B cell (primary cell): ENCODE measurements at regions not wholly inside any gene's neighbourhood (a gene's known extent, or its start where the extent isn't known, plus 50 kb on each side); places are given as distances from the start of the nearest gene placed in this dataset.

ENCODE experiments used
- ATAC-seq: fragments of 200-7000 bp; cut with Tn5 transposase; one replicate; pipeline ENCODE4 v1.10.0; 2021; ENCODE audit warnings: low read depth, mild to moderate bottlenecking, moderate number of reproducible peaks, moderate library complexity
- CTCF ChIA-PET: fragments of 350-600 bp; sonication (Branson Sonifier 250); formaldehyde crosslinking; loops from one replicate; lab custom pipeline; 2021; ENCODE audit warnings: antibody characterized with exemption, inconsistent platforms; lab: Charles Lee
- POLR2A ChIA-PET: fragments of 350-600 bp; sonication (Branson Sonifier 250); formaldehyde crosslinking; loops from one replicate; lab custom pipeline; 2021; ENCODE audit warnings: antibody characterized with exemption; lab: Charles Lee
- DNase-seq: peaks from one replicate; pipeline ENCODE4 v3.0.0; 2013
- H2AFZ ChIP-seq: 2 replicates; pipeline ENCODE4 v1.6.1; 2012; ENCODE audit warnings: mild to moderate bottlenecking, low read depth, low read length; ENCODE audit not compliant: insufficient read depth, poor library complexity, severe bottlenecking
- H3K27ac ChIP-seq, 2 donors: 1 replicate in 1 of 2; 2 replicates in 1 of 2; pipeline ENCODE4 v1.5.1; 2012 to 2013; ENCODE audit warnings: low read length in 2 of 2, mild to moderate bottlenecking in 2 of 2, moderate library complexity in 1 of 2
- H3K27me3 ChIP-seq, 4 experiments: fragments of 200-600 bp in 1 of 4; sonication (generic) in 1 of 4; replicated peaks in 1 of 4; 1 replicate in 2 of 4; 2 replicates in 2 of 4; pipeline versions ENCODE4 v1.6.1 to v1.7.0; 2013 to 2016; ENCODE audit warnings: low read length in 3 of 4, mild to moderate bottlenecking in 2 of 4, mixed read lengths in 1 of 4, moderate library complexity in 1 of 4; ENCODE audit not compliant: insufficient read depth in 4 of 4, control insufficient read depth in 3 of 4; ENCODE audit errors: control extremely low read depth in 1 of 4
- H3K36me3 ChIP-seq, 2 experiments: replicated peaks in 1 of 2; 1 replicate in 1 of 2; 2 replicates in 1 of 2; pipeline versions ENCODE4 v1.6.1 to v1.7.1; 2013; ENCODE audit warnings: low read length in 1 of 2; ENCODE audit not compliant: insufficient read depth in 2 of 2, control insufficient read depth in 1 of 2; ENCODE audit errors: control extremely low read depth in 1 of 2, extremely low read depth in 1 of 2
- H3K4me1 ChIP-seq, 2 donors: fragments of 200-600 bp in 1 of 2; sonication (generic) in 1 of 2; 1 replicate in 1 of 2; 2 replicates in 1 of 2; pipeline versions ENCODE4 v1.5.1 to v1.6.1; 2013 to 2017; ENCODE audit warnings: low read length in 2 of 2; ENCODE audit not compliant: control insufficient read depth in 2 of 2, insufficient read depth in 2 of 2
- H3K4me2 ChIP-seq: replicated peaks from 2 replicates; pipeline ENCODE3; 2012; ENCODE audit warnings: mild to moderate bottlenecking, low read depth, low read length; ENCODE audit not compliant: poor library complexity, severe bottlenecking
- H3K4me3 ChIP-seq, 5 experiments: fragments of 200-600 bp in 1 of 5; sonication (generic) in 1 of 5; 1 replicate in 3 of 5; 2 replicates in 2 of 5; pipeline versions ENCODE4 v1.5.1 to v1.7.0; 2011 to 2016; ENCODE audit warnings: low read length in 4 of 5, mild to moderate bottlenecking in 4 of 5, low read depth in 2 of 5, control low read depth in 1 of 5, moderate library complexity in 1 of 5; ENCODE audit not compliant: insufficient read depth in 1 of 5; ENCODE audit errors: control extremely low read depth in 1 of 5, extremely low read depth in 1 of 5
- H3K79me2 ChIP-seq: fragments of 200-600 bp; sonication (generic); one replicate; pipeline ENCODE4 v1.6.0; 2016; ENCODE audit warnings: low read length; ENCODE audit not compliant: control insufficient read depth, insufficient read depth
- H3K9ac ChIP-seq: fragments of 200-600 bp; sonication (generic); 2 replicates; pipeline ENCODE4 v1.6.1; 2017; ENCODE audit warnings: mild to moderate bottlenecking, low read length, moderate library complexity
- H3K9me3 ChIP-seq, 3 donors: one replicate each; pipeline versions ENCODE4 v1.6.1 to v1.7.1; 2013; ENCODE audit warnings: low read length in 2 of 3; ENCODE audit not compliant: control insufficient read depth in 2 of 3, insufficient read depth in 1 of 3; ENCODE audit errors: control extremely low read depth in 1 of 3
- H4K20me1 ChIP-seq: 2 replicates; pipeline ENCODE4 v1.6.0; 2012; ENCODE audit warnings: mild to moderate bottlenecking, low read length; ENCODE audit not compliant: insufficient read depth, control insufficient read depth, poor library complexity, severe bottlenecking
- H3K27ac Mint-ChIP-seq: one replicate; pipeline ENCODE4 v1.8.0; 2021; ENCODE audit warnings: mixed read lengths
- H3K27me3 Mint-ChIP-seq: one replicate; pipeline ENCODE4 v1.8.0; 2021; ENCODE audit warnings: mixed read lengths
- H3K4me1 Mint-ChIP-seq: one replicate; pipeline ENCODE4 v1.8.0; 2021; ENCODE audit warnings: mixed read lengths
- H3K4me3 Mint-ChIP-seq: one replicate; pipeline ENCODE4 v1.8.0; 2021; ENCODE audit warnings: mixed read lengths
- H3K9me3 Mint-ChIP-seq: one replicate; pipeline ENCODE4 v1.8.0; 2022; ENCODE audit warnings: mixed read lengths; ENCODE audit not compliant: insufficient read depth
- EZH2 ChIP-seq: IDR thresholded peaks from 2 replicates; pipeline ENCODE4 v1.6.1; 2012; ENCODE audit warnings: borderline replicate concordance, low read depth, mild to moderate bottlenecking, moderate library complexity, low read length; ENCODE audit not compliant: insufficient read depth, poor library complexity, severe bottlenecking
- WGBS: methylation state at CpG from one replicate; pipeline ENCODE4 v1.1.5; 2013; ENCODE audit warnings: missing lambda C conversion rate; ENCODE audit not compliant: insufficient coverage; 5-methylcytosine and 5-hydroxymethylcytosine counted together
- intact Hi-C: fragments of 100-400 bp; cut with micrococcal nuclease; formaldehyde crosslinking; loops from one replicate; pipeline ENCODE4 v1.10.0; 2022
- TF ChIP-seq, protein P1 (sequence below): fragments of 200-600 bp; IDR thresholded peaks from one replicate; pipeline ENCODE4 v1.8.0; 2022; ENCODE audit warnings: antibody characterized with exemption, mild to moderate bottlenecking

DNA sequence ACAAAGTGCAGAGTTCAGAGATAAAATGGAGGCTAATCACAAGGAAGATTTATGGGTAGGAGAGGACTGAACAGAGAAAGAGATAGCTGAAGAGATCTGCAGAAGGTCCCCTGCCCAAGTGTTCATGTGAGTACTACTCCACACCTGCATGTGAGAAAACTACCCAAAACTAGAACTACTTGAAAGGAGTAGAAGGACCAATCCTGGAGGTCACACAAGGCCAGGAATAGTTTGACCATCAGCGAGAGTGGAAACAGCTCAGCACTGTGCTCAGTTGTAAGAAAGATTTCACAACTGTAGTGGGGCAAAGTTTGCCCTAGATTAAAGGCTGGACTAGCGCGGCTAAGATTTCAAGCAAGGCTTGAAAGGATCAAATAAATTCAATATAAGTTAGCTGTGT lies 422.7 kb upstream of the LCORL start:
- peaks cover 0 to 2% (median 0%) of the 10 kb centered on the region in 3 donors for H3K9me3 ChIP-seq
- no peaks in the 10 kb centered on the region for H3K27me3 ChIP-seq
- no peak for DNase-seq
- intact Hi-C loops: no loop called here
- no peak overlapping the region for H2AFZ ChIP-seq
- H3K4me2 ChIP-seq: no peak overlapping the region
- H3K4me3 Mint-ChIP-seq: no peak overlapping the region
- no peak overlapping the region for H3K4me3 ChIP-seq
- no peaks in the 10 kb centered on the region for H4K20me1 ChIP-seq
- ChIA-PET POLR2A (no interaction called here), CTCF (no interaction called here)
- H3K9me3 Mint-ChIP-seq: peaks cover 9% of the 10 kb centered on the region
- no peaks in the 10 kb centered on the region for H3K4me1 ChIP-seq
- TF ChIP-seq EZH2: no peak
- TF ChIP-seq, protein P1, sequence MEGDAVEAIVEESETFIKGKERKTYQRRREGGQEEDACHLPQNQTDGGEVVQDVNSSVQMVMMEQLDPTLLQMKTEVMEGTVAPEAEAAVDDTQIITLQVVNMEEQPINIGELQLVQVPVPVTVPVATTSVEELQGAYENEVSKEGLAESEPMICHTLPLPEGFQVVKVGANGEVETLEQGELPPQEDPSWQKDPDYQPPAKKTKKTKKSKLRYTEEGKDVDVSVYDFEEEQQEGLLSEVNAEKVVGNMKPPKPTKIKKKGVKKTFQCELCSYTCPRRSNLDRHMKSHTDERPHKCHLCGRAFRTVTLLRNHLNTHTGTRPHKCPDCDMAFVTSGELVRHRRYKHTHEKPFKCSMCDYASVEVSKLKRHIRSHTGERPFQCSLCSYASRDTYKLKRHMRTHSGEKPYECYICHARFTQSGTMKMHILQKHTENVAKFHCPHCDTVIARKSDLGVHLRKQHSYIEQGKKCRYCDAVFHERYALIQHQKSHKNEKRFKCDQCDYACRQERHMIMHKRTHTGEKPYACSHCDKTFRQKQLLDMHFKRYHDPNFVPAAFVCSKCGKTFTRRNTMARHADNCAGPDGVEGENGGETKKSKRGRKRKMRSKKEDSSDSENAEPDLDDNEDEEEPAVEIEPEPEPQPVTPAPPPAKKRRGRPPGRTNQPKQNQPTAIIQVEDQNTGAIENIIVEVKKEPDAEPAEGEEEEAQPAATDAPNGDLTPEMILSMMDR: no peak
- no peak overlapping the region for H3K27ac ChIP-seq
- H3K9ac ChIP-seq: no peak overlapping the region
- no peaks in the 10 kb centered on the region for H3K27me3 Mint-ChIP-seq
- H3K4me1 Mint-ChIP-seq: no peaks in the 10 kb centered on the region
- WGBS: 67% methylated on average over 1 of the region's 3 CpGs
- ATAC-seq: no peak
- H3K36me3 ChIP-seq: no peaks in the 10 kb centered on the region
- H3K79me2 ChIP-seq: no peaks in the 10 kb centered on the region
- no peak overlapping the region for H3K27ac Mint-ChIP-seq

DNA sequence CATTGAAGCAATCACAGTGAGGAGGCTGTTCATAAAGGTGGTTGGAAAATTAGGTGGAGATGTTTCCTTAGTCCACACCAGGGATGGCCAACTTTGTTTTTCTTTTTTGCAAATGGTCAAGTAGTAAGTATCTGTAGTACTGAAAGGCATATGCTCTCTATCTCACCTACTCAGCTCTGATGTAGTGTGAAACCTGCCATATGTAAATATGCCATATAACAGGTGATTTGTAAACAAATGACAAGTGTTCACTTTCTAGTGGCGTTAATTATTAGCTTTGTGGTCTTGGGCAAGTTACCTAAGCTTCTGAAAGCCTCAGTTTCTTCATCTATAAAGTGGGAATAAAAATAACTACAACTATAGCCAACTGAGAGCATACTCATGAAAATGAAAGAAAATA lies 421.4 kb upstream of the LCORL start:
- H3K4me3 Mint-ChIP-seq: no peak overlapping the region
- H3K79me2 ChIP-seq: no peaks in the 10 kb centered on the region
- H3K4me2 ChIP-seq: no peak overlapping the region
- no CpG with 5 or more reads among the region's 1 CpG for WGBS
- H4K20me1 ChIP-seq: no peaks in the 10 kb centered on the region
- H3K9ac ChIP-seq: no peak overlapping the region
- no peaks in the 10 kb centered on the region for H3K27me3 ChIP-seq
- DNase-seq (no peak), ATAC-seq (no peak)
- no peak overlapping the region for H2AFZ ChIP-seq
- CTCF ChIA-PET: no interaction called here
- no peak overlapping the region for H3K27ac ChIP-seq
- H3K9me3 Mint-ChIP-seq: peaks cover 9% of the 10 kb centered on the region
- no peaks in the 10 kb centered on the region for H3K4me1 Mint-ChIP-seq
- H3K9me3 ChIP-seq: peaks cover 0 to 2% (median 0%) of the 10 kb centered on the region in 3 donors
- H3K36me3 ChIP-seq: no peaks in the 10 kb centered on the region
- TF ChIP-seq, protein P1: no peak
- TF ChIP-seq EZH2: no peak
- H3K4me3 ChIP-seq: no peak overlapping the region
- H3K27me3 Mint-ChIP-seq: no peaks in the 10 kb centered on the region
- intact Hi-C loops: no loop called here
- H3K27ac Mint-ChIP-seq: no peak overlapping the region
- H3K4me1 ChIP-seq: no peaks in the 10 kb centered on the region
- POLR2A ChIA-PET: no interaction called here
